ENCODE measurements at regions not wholly inside any gene's neighbourhood (a gene's known extent, or its start where the extent isn't known, plus 50 kb on each side); places are given as distances from the start of the nearest gene placed in this dataset.

DNA sequence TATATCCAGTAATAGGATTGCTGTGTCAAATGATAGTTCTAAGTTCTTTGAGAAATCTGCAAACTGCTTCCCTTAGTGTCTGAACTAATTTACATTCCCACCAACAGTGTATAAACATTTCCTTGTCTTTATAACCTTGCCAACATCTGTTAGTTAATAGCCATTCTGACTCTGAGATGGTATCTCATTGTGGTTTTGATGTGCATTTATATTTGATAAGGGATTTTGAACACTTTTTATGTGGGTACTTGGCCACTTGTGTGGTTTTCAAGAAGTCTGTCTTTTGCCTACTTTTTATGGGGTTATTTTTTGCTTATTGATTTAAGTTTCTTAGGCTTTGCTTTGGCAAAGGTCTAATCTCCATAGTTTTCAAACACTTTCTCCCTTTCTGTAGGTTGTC is 189.9 kb upstream of the CXCL13 start:
- Histone ChIP-seq H3K27ac (ENCODE audit: extremely low read depth, low read depth, low read length) (no peak overlapping the region), H3K36me3 (ENCODE audit: control insufficient read depth in 2 of 2, insufficient read depth in 1 of 2, low read length in 2 of 2) (no peaks in the 10 kb centered on the region), H3K4me3 (ENCODE audit: low read depth, low read length) (no peak overlapping the region), H3K4me1 (ENCODE audit: control insufficient read depth, insufficient read depth, low read length) (0 out of 2 replicates have a peak, but pooled peaks cover 4% of the 10 kb centered on the region), H3K9me3 (ENCODE audit: control insufficient read depth, insufficient read depth, low read depth, low read length) (no peaks in the 10 kb centered on the region)
- CTCF ChIA-PET, result interaction anchor here (0.7 to 1.7 kb wide), 3 partner anchors 26 to 56 kb away, joined by 3 to 6 read pairs (median 3); no protein-coding TSS in a partner anchor
- peak; percentile 90 for TF ChIP-seq FEZF1 (tag by site-specific recombination; IDR thresholded peaks at IDR 0.05)
- TF ChIP-seq ZNF600 (tag by site-specific recombination; IDR thresholded peaks at IDR 0.05), result no peak
- 0 out of 2 replicates have a peak, but pooled peaks have one; percentile 41 for TF ChIP-seq ZNF843 (tag by site-specific recombination; IDR thresholded peaks at IDR 0.05)
- POLR2A ChIA-PET, result no interaction called here

GRCh38 chr4:77418333-77418732 is 187.3 kb upstream of the CXCL13 start:
- Histone ChIP-seq H3K9me3 (ENCODE audit: control insufficient read depth, insufficient read depth, low read depth, low read length) (no peaks in the 10 kb centered on the region), H3K27ac (ENCODE audit: extremely low read depth, low read depth, low read length) (no peak overlapping the region), H3K36me3 (ENCODE audit: control insufficient read depth in 2 of 2, insufficient read depth in 1 of 2, low read length in 2 of 2) (no peaks in the 10 kb centered on the region), H3K4me1 (ENCODE audit: control insufficient read depth, insufficient read depth, low read length) (0 out of 2 replicates have a peak, but pooled peaks cover 4% of the 10 kb centered on the region), H3K4me3 (ENCODE audit: low read depth, low read length) (no peak overlapping the region)
- ChIA-PET CTCF (interaction anchor here (0.6 to 2.6 kb wide), 18 partner anchors 12 to 467 kb away, joined by 3 to 17 read pairs (median 4); no protein-coding TSS in a partner anchor), POLR2A (no interaction called here)
- no peak for TF ChIP-seq ZNF776 (tag by site-specific recombination; IDR thresholded peaks at IDR 0.05; ENCODE audit: borderline replicate concordance)
- TF ChIP-seq ZNF211 (tag by site-specific recombination; IDR thresholded peaks at IDR 0.05; ENCODE audit: low read depth), result no peak
- TF ChIP-seq ZNF561 (tag by site-specific recombination; IDR thresholded peaks at IDR 0.05; ENCODE audit: borderline replicate concordance), result no peak
- no peak for TF ChIP-seq KLF7 (tag by site-specific recombination; IDR thresholded peaks at IDR 0.05; ENCODE audit: borderline replicate concordance)
- TF ChIP-seq ZNF324 (tag by site-specific recombination; IDR thresholded peaks at IDR 0.05), result no peak
- no peak for TF ChIP-seq ZNF549 (tag by site-specific recombination; IDR thresholded peaks at IDR 0.05)
- no peak for TF ChIP-seq ELK4 (IDR thresholded peaks at IDR 0.05; ENCODE audit: borderline replicate concordance, low read depth, low read length)
- no peak for TF ChIP-seq ZNF48 (tag by site-specific recombination; IDR thresholded peaks at IDR 0.05)
- no peak for TF ChIP-seq PBX3 (CRISPR knock-in tag; IDR thresholded peaks at IDR 0.05)
- TF ChIP-seq ZNF571 (tag by site-specific recombination; IDR thresholded peaks at IDR 0.05), result no peak
- no peak for TF ChIP-seq MZF1 (tag by site-specific recombination; IDR thresholded peaks at IDR 0.05; ENCODE audit: borderline replicate concordance)
- no peak for TF ChIP-seq ZNF37A (tag by site-specific recombination; IDR thresholded peaks at IDR 0.05)

DNA sequence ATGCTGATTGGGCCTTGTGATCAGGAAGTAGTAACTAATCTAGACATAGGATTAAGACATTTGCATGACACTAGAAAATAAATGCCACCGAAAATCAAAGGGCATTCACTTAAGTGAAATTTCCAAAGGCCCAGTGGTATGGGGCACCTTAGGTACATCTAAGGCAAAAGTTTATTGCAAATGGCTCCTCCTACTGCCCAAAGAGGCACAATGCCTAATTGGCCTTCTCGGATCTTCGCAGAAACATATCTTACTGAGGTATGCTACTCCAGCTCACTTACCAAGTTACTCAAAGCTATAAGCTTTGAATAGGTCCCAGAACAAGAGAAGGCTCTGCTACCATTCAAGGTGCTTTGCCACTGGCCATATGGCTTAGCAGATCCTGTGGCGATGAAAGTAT is 174.8 kb upstream of the CXCL13 start:
- no peak overlapping the region for H3K4me3 ChIP-seq (ENCODE audit: low read depth, low read length)
- no peaks in the 10 kb centered on the region for H3K4me1 ChIP-seq (ENCODE audit: control insufficient read depth, insufficient read depth, low read length)
- no peaks in the 10 kb centered on the region for H3K36me3 ChIP-seq (ENCODE audit: control insufficient read depth in 2 of 2, insufficient read depth in 1 of 2, low read length in 2 of 2)
- ChIA-PET POLR2A (no interaction called here), CTCF (interaction anchor here (0.5 to 7.0 kb wide), 4 partner anchors 12 to 989 kb away, joined by 3 to 63 read pairs (median 24); no protein-coding TSS in a partner anchor)
- H3K9me3 ChIP-seq (ENCODE audit: control insufficient read depth, insufficient read depth, low read depth, low read length), result no peaks in the 10 kb centered on the region
- no peak for TF ChIP-seq SCRT1 (tag by site-specific recombination; IDR thresholded peaks at IDR 0.05; ENCODE audit: borderline replicate concordance)
- no peak overlapping the region for H3K27ac ChIP-seq (ENCODE audit: extremely low read depth, low read depth, low read length)

DNA sequence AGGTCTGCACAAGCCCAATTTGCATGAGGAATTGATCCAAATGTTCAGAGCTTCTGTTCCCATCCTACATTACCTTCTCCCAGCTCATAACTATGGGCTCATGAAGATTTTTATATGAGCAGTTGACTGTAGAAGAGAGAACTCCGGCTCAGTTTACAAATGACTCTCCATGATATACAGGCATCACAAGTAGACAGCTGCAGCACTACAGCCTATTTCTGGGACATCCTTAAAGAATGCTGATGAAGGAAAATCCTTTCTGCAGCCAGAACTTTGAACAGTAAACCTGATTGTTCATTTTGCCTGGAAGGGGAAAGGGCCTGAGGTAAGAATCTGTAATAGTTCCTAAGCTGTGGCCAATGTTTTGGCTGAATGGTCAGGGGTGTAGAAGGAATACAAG is 174.1 kb upstream of the CXCL13 start:
- Histone ChIP-seq H3K27ac (ENCODE audit: extremely low read depth, low read depth, low read length) (no peak overlapping the region), H3K36me3 (ENCODE audit: control insufficient read depth in 2 of 2, insufficient read depth in 1 of 2, low read length in 2 of 2) (no peaks in the 10 kb centered on the region), H3K9me3 (ENCODE audit: control insufficient read depth, insufficient read depth, low read depth, low read length) (no peaks in the 10 kb centered on the region), H3K4me1 (ENCODE audit: control insufficient read depth, insufficient read depth, low read length) (no peaks in the 10 kb centered on the region), H3K4me3 (ENCODE audit: low read depth, low read length) (no peak overlapping the region)
- CTCF ChIA-PET, result interaction anchor here (1.4 to 7.0 kb wide), 4 partner anchors 13 to 65 kb away, joined by 6 to 63 read pairs (median 24); no protein-coding TSS in a partner anchor
- POLR2A ChIA-PET, result no interaction called here
- TF ChIP-seq IKZF3 (tag by site-specific recombination; IDR thresholded peaks at IDR 0.05) (no peak), BCL11B (tag by site-specific recombination; IDR thresholded peaks at IDR 0.05; ENCODE audit: low read depth) (no peak), SCRT2 (tag by site-specific recombination; IDR thresholded peaks at IDR 0.05) (no peak), ZNF830 (tag by site-specific recombination; IDR thresholded peaks at IDR 0.05; ENCODE audit: low read depth) (no peak), ZNF114 (tag by site-specific recombination; IDR thresholded peaks at IDR 0.05) (no peak), PRDM4 (tag by site-specific recombination; IDR thresholded peaks at IDR 0.05) (no peak), HOXC10 (CRISPR knock-in tag; IDR thresholded peaks at IDR 0.05) (no peak), ZNF169 (tag by site-specific recombination; IDR thresholded peaks at IDR 0.05) (no peak)
